HEK293 (cell line): ENCODE measurements at regions not wholly inside any gene's neighbourhood (a gene's known extent, or its start where the extent isn't known, plus 50 kb on each side); places are given as distances from the start of the nearest gene placed in this dataset.

Source experiments
- CTCF ChIP-seq: fragments of 450-650 bp; formaldehyde crosslinking; IDR thresholded peaks from 2 replicates; pipeline ENCODE4 v1.5.1; 2016; ENCODE audit warnings: missing biosample characterization, missing genetic modification characterization
- ZBTB6 ChIP-seq: fragments of 450-650 bp; formaldehyde crosslinking; IDR thresholded peaks from 2 replicates; pipeline ENCODE4 v1.5.1; 2017; ENCODE audit warnings: missing biosample characterization, missing genetic modification characterization
- ZNF354C ChIP-seq: fragments of 450-650 bp; formaldehyde crosslinking; IDR thresholded peaks from 2 replicates; pipeline ENCODE4 v1.5.1; 2016; ENCODE audit warnings: missing biosample characterization, missing genetic modification characterization, low read depth, borderline replicate concordance
- ZNF785 ChIP-seq: fragments of 450-650 bp; formaldehyde crosslinking; IDR thresholded peaks from 2 replicates; pipeline ENCODE4 v1.5.1; 2016; ENCODE audit warnings: missing biosample characterization, missing genetic modification characterization
- TF ChIP-seq, protein P1 (sequence below): fragments of 450-650 bp; formaldehyde crosslinking; IDR thresholded peaks from 2 replicates; pipeline ENCODE4 v1.5.1; 2016; ENCODE audit warnings: missing biosample characterization, missing genetic modification characterization

DNA sequence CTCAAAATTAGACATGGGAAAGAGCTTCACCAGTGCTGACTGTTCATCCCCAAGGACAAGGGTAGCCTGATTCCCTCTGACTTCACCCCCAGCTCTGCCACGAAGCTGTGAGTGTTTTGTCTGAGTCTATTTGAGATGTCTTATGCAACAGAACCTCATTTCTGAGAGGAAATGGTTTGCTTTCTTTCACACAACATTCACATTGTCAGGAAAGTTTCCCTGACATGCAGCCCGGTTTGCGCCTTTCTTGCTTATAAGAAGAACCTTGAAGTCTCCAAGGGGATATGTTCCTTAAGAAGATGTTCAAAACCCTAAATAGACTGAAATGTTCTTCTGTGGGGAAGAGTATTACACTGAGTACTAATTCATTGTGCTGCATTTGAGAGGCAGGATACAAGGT lies 300.5 kb upstream of the CCL2 start:
- TF ChIP-seq ZNF354C (tag by site-specific recombination) (no peak), ZNF785 (tag by site-specific recombination) (no peak), CTCF (tag by site-specific recombination) (no peak), ZBTB6 (no peak)
- TF ChIP-seq, protein P1, sequence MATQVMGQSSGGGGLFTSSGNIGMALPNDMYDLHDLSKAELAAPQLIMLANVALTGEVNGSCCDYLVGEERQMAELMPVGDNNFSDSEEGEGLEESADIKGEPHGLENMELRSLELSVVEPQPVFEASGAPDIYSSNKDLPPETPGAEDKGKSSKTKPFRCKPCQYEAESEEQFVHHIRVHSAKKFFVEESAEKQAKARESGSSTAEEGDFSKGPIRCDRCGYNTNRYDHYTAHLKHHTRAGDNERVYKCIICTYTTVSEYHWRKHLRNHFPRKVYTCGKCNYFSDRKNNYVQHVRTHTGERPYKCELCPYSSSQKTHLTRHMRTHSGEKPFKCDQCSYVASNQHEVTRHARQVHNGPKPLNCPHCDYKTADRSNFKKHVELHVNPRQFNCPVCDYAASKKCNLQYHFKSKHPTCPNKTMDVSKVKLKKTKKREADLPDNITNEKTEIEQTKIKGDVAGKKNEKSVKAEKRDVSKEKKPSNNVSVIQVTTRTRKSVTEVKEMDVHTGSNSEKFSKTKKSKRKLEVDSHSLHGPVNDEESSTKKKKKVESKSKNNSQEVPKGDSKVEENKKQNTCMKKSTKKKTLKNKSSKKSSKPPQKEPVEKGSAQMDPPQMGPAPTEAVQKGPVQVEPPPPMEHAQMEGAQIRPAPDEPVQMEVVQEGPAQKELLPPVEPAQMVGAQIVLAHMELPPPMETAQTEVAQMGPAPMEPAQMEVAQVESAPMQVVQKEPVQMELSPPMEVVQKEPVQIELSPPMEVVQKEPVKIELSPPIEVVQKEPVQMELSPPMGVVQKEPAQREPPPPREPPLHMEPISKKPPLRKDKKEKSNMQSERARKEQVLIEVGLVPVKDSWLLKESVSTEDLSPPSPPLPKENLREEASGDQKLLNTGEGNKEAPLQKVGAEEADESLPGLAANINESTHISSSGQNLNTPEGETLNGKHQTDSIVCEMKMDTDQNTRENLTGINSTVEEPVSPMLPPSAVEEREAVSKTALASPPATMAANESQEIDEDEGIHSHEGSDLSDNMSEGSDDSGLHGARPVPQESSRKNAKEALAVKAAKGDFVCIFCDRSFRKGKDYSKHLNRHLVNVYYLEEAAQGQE (tag by site-specific recombination), result no peak
